SK-N-SH (cell line): ENCODE measurements at regions not wholly inside any gene's neighbourhood (a gene's known extent, or its start where the extent isn't known, plus 50 kb on each side); places are given as distances from the start of the nearest gene placed in this dataset.

Source experiments
- CTCF ChIA-PET: fragments of 300-600, 350-600 bp; formaldehyde crosslinking; extraction: SDS; loops from one replicate; lab custom pipeline; 2021; lab: Yijun Ruan, JAX
- POLR2A ChIA-PET: fragments of 350-600 bp; sonication (Branson Sonifier 250); formaldehyde crosslinking; extraction: SDS; loops from one replicate; lab custom pipeline; 2020; ENCODE audit warnings: antibody characterized with exemption, inconsistent platforms; lab: Yijun Ruan, JAX
- DNase-seq: peaks from one replicate; pipeline ENCODE4 v3.0.0; 2012
- H2AFZ ChIP-seq: fragments of 200-600 bp; sonication (generic); 2 replicates; pipeline ENCODE4 v1.8.1; 2016; ENCODE audit warnings: antibody characterized with exemption, mild to moderate bottlenecking, low read depth
- H3F3A ChIP-seq: fragments of 200-600 bp; sonication (generic); replicated peaks from 2 replicates; pipeline ENCODE3; 2016; ENCODE audit warnings: antibody characterized with exemption, mild to moderate bottlenecking; ENCODE audit not compliant: insufficient read depth
- H3K27ac ChIP-seq, 2 experiments: fragments of 200-500 bp in 1 of 2; fragments of 200-600 bp in 1 of 2; sonication (Bioruptor generic) in 1 of 2; sonication (generic), shearing (Covaris generic) in 1 of 2; 2 replicates each; pipeline versions ENCODE4 v1.5.1 to v1.6.1; 2014 to 2016; ENCODE audit warnings: low read depth in 2 of 2, inconsistent platforms in 1 of 2, low read length in 1 of 2, mild to moderate bottlenecking in 1 of 2, mixed read lengths in 1 of 2
- H3K27me3 ChIP-seq: fragments of 200-600 bp; sonication (generic), shearing (Covaris generic); 2 replicates; pipeline ENCODE4 v1.6.1; 2016; ENCODE audit warnings: mixed run types; ENCODE audit not compliant: insufficient read depth
- H3K36me3 ChIP-seq, 2 experiments: fragments of 200-500 bp in 1 of 2; fragments of 200-600 bp in 1 of 2; sonication (Bioruptor generic) in 1 of 2; sonication (generic) in 1 of 2; replicated peaks in 1 of 2; 2 replicates each; pipeline versions ENCODE3 to v1.5.1; 2014 to 2016; ENCODE audit warnings: low read length in 1 of 2, mild to moderate bottlenecking in 1 of 2; ENCODE audit not compliant: insufficient read depth in 2 of 2, control insufficient read depth in 1 of 2
- H3K4me1 ChIP-seq, 2 experiments: fragments of 200-500 bp in 1 of 2; fragments of 200-600 bp in 1 of 2; sonication (Bioruptor generic) in 1 of 2; sonication (generic), shearing (Covaris generic) in 1 of 2; 2 replicates each; pipeline versions ENCODE4 v1.5.1 to v1.6.1; 2014 to 2016; ENCODE audit warnings: low read depth in 1 of 2, low read length in 1 of 2, mixed run types in 1 of 2; ENCODE audit not compliant: insufficient read depth in 2 of 2, control insufficient read depth in 1 of 2
- H3K4me2 ChIP-seq: fragments of 200-600 bp; sonication (generic), shearing (Covaris generic); 2 replicates; pipeline ENCODE4 v1.6.1; 2017; ENCODE audit warnings: mixed run types
- H3K4me3 ChIP-seq, 2 experiments: fragments of 200-500 bp in 1 of 2; fragments of 200-600 bp in 1 of 2; sonication (Bioruptor generic) in 1 of 2; sonication (generic), shearing (Covaris generic) in 1 of 2; 2 replicates each; pipeline versions ENCODE4 v1.5.1 to v1.8.1; 2014 to 2016; ENCODE audit warnings: low read depth in 2 of 2, inconsistent platforms in 1 of 2, low read length in 1 of 2, mild to moderate bottlenecking in 1 of 2, mixed read lengths in 1 of 2, moderate library complexity in 1 of 2
- H3K79me2 ChIP-seq: fragments of 200-600 bp; sonication (generic); 2 replicates; pipeline ENCODE4 v1.8.1; 2017; ENCODE audit warnings: mild to moderate bottlenecking; ENCODE audit not compliant: insufficient read depth
- H3K9ac ChIP-seq: fragments of 200-600 bp; sonication (generic); 2 replicates; pipeline ENCODE4 v1.6.1; 2017; ENCODE audit warnings: mixed run types
- H3K9me2 ChIP-seq: fragments of 200-600 bp; sonication (generic); 2 replicates; pipeline ENCODE4 v1.6.1; 2017; ENCODE audit warnings: mixed run types
- H3K9me3 ChIP-seq: fragments of 200-600 bp; sonication (generic); 2 replicates; pipeline ENCODE4 v1.6.1; 2017; ENCODE audit warnings: mixed run types, mild to moderate bottlenecking, moderate library complexity
- H4K20me1 ChIP-seq: fragments of 200-600 bp; sonication (generic); 2 replicates; pipeline ENCODE4 v1.6.1; 2017; ENCODE audit warnings: mild to moderate bottlenecking, mixed run types; ENCODE audit not compliant: insufficient read depth
- CHD2 ChIP-seq: fragments of 150-350 bp; IDR thresholded peaks from 2 replicates; pipeline ENCODE4 v1.6.1; 2018; ENCODE audit warnings: low read length; ENCODE audit not compliant: partially characterized antibody
- ELF1 ChIP-seq: IDR thresholded peaks from 2 replicates; pipeline ENCODE4 v1.4.0; 2012
- EZH2phosphoT487 ChIP-seq: fragments of 200-600 bp; sonication (generic); IDR thresholded peaks from 2 replicates; pipeline ENCODE4 v1.6.1; 2017; ENCODE audit warnings: low read depth, mixed run types, mild to moderate bottlenecking, antibody characterized with exemption, moderate library complexity, borderline replicate concordance
- GABPA ChIP-seq: IDR thresholded peaks from 2 replicates; pipeline ENCODE4 v1.4.0; 2012; ENCODE audit warnings: low read depth, mild to moderate bottlenecking
- JUND ChIP-seq: IDR thresholded peaks from 2 replicates; pipeline ENCODE4 v1.4.0; 2012
- NRF1 ChIP-seq: IDR thresholded peaks from 2 replicates; pipeline ENCODE4 v1.6.1; 2012; ENCODE audit warnings: low read depth, mild to moderate bottlenecking, low read length
- RAD21 ChIP-seq: IDR thresholded peaks from 2 replicates; pipeline ENCODE4 v1.6.1; 2012; ENCODE audit warnings: mild to moderate bottlenecking, low read length
- RCOR1 ChIP-seq: fragments of 150-350 bp; IDR thresholded peaks from 2 replicates; pipeline ENCODE4 v1.6.1; 2017; ENCODE audit warnings: antibody characterized with exemption, low read length
- SIN3A ChIP-seq: IDR thresholded peaks from 2 replicates; pipeline ENCODE4 v1.6.1; 2012; ENCODE audit warnings: low read depth, mild to moderate bottlenecking, low read length, moderate library complexity, borderline replicate concordance
- SMC3 ChIP-seq: IDR thresholded peaks from 2 replicates; pipeline ENCODE4 v1.6.1; 2012; ENCODE audit warnings: low read depth, low read length, improper control_type of control experiment
- TEAD4 ChIP-seq: IDR thresholded peaks from 2 replicates; pipeline ENCODE4 v1.4.0; 2012; ENCODE audit warnings: mild to moderate bottlenecking, borderline replicate concordance; ENCODE audit not compliant: insufficient read depth
- USF1 ChIP-seq: IDR thresholded peaks from 2 replicates; pipeline ENCODE4 v1.4.0; 2012; ENCODE audit warnings: low read depth, borderline replicate concordance
- WGBS: methylation state at CpG from one replicate; pipeline ENCODE4 v1.1.6; 2017; ENCODE audit warnings: low lambda C conversion rate; 5-methylcytosine and 5-hydroxymethylcytosine counted together

DNA sequence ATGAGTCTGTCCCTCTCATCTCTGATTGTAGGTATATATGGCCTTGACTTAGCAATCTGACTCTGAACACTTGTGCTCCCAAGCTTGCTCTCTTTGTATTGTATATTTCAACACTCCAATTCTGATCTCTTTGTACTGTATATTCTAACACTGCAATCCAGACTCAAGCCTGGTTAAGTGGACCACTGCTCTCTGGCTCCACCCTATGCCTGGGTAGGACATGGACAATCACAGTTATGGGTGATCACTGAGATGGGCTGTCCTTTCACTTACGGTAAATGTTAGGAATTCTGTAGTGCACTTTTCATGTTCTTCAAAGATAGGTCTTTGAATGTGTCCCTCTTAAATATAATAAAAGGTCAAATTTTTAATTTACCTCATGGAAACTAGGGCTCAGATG lies 165.1 kb downstream of the TLR4 start (continued):
- TF ChIP-seq USF1 = no peak

DNA sequence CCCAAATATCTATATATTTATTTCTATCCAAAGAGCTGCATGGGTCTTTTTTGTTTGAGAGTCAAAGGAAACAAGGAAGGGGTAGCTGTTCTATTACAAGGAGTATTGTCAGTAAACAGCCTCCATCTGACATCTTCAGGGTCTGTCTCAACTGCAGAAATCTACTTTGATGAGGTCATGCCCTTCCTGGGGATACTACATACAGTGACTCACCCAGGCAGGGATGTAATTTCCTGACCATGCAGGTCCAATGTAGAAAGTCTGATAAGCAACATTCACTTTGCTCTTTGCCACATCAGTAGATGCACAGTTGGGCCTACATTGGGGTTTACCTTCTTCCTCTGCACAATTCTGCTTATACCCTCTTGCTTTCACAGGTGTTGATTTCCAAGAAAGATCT lies 165.5 kb downstream of the TLR4 start:
- no peak overlapping the region for H3K4me2 ChIP-seq
- no peak overlapping the region for H3K27ac ChIP-seq
- H4K20me1 ChIP-seq = no peaks in the 10 kb centered on the region
- H3K36me3 ChIP-seq = no peaks in the 10 kb centered on the region
- H3K27me3 ChIP-seq = no peaks in the 10 kb centered on the region
- no peaks in the 10 kb centered on the region for H3K79me2 ChIP-seq
- no peaks in the 10 kb centered on the region for H3K9me3 ChIP-seq
- no peak overlapping the region for H2AFZ ChIP-seq
- no peaks in the 10 kb centered on the region; a peak in 2 of 4 replicates for H3K4me1 ChIP-seq
- ChIA-PET POLR2A (no interaction called here), CTCF (no interaction called here)
- TF ChIP-seq USF1 (no peak), CHD2 (no peak), JUND (no peak)
- no peaks in the 10 kb centered on the region for H3F3A ChIP-seq
- H3K4me3 ChIP-seq = no peak overlapping the region
- H3K9me2 ChIP-seq = no peaks in the 10 kb centered on the region
- no peak for DNase-seq
- H3K9ac ChIP-seq = no peak overlapping the region

- Histone ChIP-seq H4K20me1 (no peaks in the 10 kb centered on the region), H3K27me3 (no peaks in the 10 kb centered on the region), H3K27ac (no peak overlapping the region), H3K36me3 (no peaks in the 10 kb centered on the region), H2AFZ (no peak overlapping the region), H3K4me2 (no peak overlapping the region), H3K4me3 (no peak overlapping the region), H3K4me1 (no peaks in the 10 kb centered on the region; a peak in 1 of 4 replicates), H3K9ac (no peak overlapping the region), H3K79me2 (no peaks in the 10 kb centered on the region), H3F3A (no peaks in the 10 kb centered on the region), H3K9me2 (no peaks in the 10 kb centered on the region), H3K9me3 (no peaks in the 10 kb centered on the region)
- CTCF ChIA-PET = no interaction called here
- no peak for DNase-seq
- POLR2A ChIA-PET = no interaction called here
- WGBS = 25% methylated on average over 5 of the region's 5 CpGs
- TF ChIP-seq NRF1 (no peak), CHD2 (no peak)
Observed at GRCh38 chr9:117873664-117874063, 169.5 kb downstream of the TLR4 start.

DNA sequence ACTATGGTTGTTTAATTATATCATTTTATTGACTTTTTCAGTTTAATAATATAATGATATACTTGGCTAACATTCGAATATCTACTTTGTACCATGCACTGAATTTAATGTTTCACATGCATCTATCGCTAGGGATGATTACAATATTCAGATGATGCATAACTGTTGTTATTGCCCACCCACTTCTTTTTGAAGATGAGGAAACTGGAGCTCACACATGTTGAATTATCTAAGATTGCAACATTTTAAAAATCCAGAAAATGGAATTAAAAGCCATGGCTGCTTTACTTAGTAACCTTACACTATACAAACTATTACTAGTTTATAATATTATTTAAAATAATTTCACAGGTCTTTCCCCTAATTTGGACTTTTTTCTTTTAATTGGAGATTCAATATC lies 171.7 kb downstream of the TLR4 start:
- no peak for DNase-seq
- Histone ChIP-seq H2AFZ (no peak overlapping the region), H3F3A (no peaks in the 10 kb centered on the region), H3K9ac (no peak overlapping the region), H3K27ac (no peak overlapping the region), H4K20me1 (no peaks in the 10 kb centered on the region), H3K27me3 (no peaks in the 10 kb centered on the region), H3K36me3 (no peaks in the 10 kb centered on the region), H3K9me2 (no peaks in the 10 kb centered on the region), H3K9me3 (no peaks in the 10 kb centered on the region), H3K4me1 (no peaks in the 10 kb centered on the region), H3K79me2 (no peaks in the 10 kb centered on the region), H3K4me3 (no peak overlapping the region), H3K4me2 (no peak overlapping the region)
- CTCF ChIA-PET = no interaction called here
- POLR2A ChIA-PET = no interaction called here
- 20% methylated on average over 2 of the region's 2 CpGs for WGBS
- TF ChIP-seq ELF1 (no peak), RAD21 (no peak), EZH2phosphoT487 (no peak), JUND (no peak), SMC3 (no peak), SIN3A (no peak), TEAD4 (no peak), GABPA (no peak), RCOR1 (no peak)
